GM13977 (cell line): ENCODE measurements at regions not wholly inside any gene's neighbourhood (a gene's known extent, or its start where the extent isn't known, plus 50 kb on each side); places are given as distances from the start of the nearest gene placed in this dataset.
"Not testable (repeated sequence)": the region's sequence is repeated elsewhere in the genome, so short reads cannot be mapped to it uniquely, and the experiment has no call there.

ENCODE experiments used
- DNase-seq: peaks from one replicate; pipeline ENCODE4 v3.0.0; 2012; ENCODE audit warnings: low spot score
- CTCF ChIP-seq: IDR thresholded peaks from 2 replicates; pipeline ENCODE4 v1.5.1; 2012; ENCODE audit warnings: mild to moderate bottlenecking, control low read depth; ENCODE audit not compliant: insufficient read depth; ENCODE audit errors: extremely low read depth, missing control alignments
- in situ Hi-C: fragments of 300-500 bp; cut with MboI; formaldehyde crosslinking; loops from one replicate; pipeline ENCODE4 v1.12.0; 2022; ENCODE audit warnings: low sequenced_read_pairs, low pct_unique_long_range_greater_than_20kb, mixed read lengths, inconsistent platforms; ENCODE audit not compliant: unreplicated experiment

- in situ Hi-C loops, result no loop called here
- no peak for TF ChIP-seq CTCF
- DNase-seq, result no peak
These were observed 68.8 kb upstream of the CD28 start for GRCh38 chr2:203637471-203638167.

GRCh38 chr2:203641865-203642264 lies 64.6 kb upstream of the CD28 start:
- DNase-seq, in situ Hi-C loops: not testable (repeated sequence)

GRCh38 chr2:203642841-203643240 lies 63.6 kb upstream of the CD28 start:
- in situ Hi-C loops, DNase-seq: not testable (repeated sequence)

GRCh38 chr2:203645831-203646230 lies 60.6 kb upstream of the CD28 start:
- DNase-seq, result no peak
- in situ Hi-C loops, result no loop called here
- TF ChIP-seq CTCF, result no peak

- TF ChIP-seq CTCF, result no peak
- in situ Hi-C loops, result no loop called here
- no peak for DNase-seq
These were observed 60.1 kb upstream of the CD28 start for GRCh38 chr2:203646266-203646864.

GRCh38 chr2:203646961-203647360 lies 59.5 kb upstream of the CD28 start:
- TF ChIP-seq CTCF, result no peak
- in situ Hi-C loops, result no loop called here
- DNase-seq, result no peak

- TF ChIP-seq CTCF, result no peak
- no peak for DNase-seq
- in situ Hi-C loops, result no loop called here
These were observed 58.9 kb upstream of the CD28 start for GRCh38 chr2:203647579-203647978.
